ENCODE measurements at regions not wholly inside any gene's neighbourhood (a gene's known extent, or its start where the extent isn't known, plus 50 kb on each side); places are given as distances from the start of the nearest gene placed in this dataset.

DNA sequence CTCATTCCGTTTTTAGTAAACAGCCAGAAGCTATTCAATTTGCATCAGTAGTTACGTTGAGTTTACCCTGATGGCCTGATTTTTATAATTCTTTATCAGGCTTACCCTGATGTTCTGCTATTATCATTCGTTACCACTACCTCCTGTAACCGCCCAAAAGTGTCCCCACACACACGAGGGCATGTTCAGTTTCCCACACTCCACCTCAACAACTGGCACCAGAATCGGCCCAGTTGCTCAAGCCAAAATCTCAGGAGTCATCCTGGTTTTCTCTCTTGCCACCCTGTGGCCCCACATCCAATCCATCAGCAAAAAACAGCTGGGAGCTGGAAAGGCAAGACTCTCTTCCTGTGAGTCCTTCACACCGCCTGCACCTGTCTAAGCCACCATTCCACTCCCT lies 102.9 kb upstream of the RAB6C start:
- TF ChIP-seq CTCF (IDR thresholded peaks at IDR 0.05; ENCODE audit: insufficient read depth, low read length): no peak
- DNase-seq (ENCODE audit: low read depth): no peak
- H3K4me3 ChIP-seq (ENCODE audit: low read depth, low read length): peak overlapping the region; percentile 81

DNA sequence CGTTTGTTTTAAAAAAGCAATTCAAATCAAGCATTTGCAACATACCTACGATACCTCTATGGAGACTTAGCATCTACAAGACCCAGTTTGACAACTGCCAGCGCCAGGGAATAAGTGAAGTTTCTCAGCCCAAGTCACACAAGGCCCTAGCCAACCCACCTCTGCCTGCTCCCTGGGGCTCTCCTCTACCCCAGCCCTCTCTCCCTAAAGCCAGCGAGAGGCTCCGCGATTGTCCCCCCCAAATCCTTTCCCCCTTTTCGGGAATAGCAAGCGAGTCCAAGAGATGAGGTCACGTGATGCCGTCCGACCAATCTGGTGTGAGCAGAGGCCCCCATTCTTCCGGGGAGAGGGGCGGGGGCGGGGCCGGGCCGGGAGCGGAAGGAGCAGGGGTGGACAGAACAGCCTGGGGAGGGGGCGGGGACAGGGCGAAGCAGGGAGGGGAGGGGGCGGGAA lies 102.2 kb upstream of the RAB6C start:
- no peak for TF ChIP-seq CTCF (IDR thresholded peaks at IDR 0.05; ENCODE audit: insufficient read depth, low read length)
- peak overlapping the region; percentile 81 for H3K4me3 ChIP-seq (ENCODE audit: low read depth, low read length)
- DNase-seq (ENCODE audit: low read depth): peak; percentile 80

- no peak for TF ChIP-seq CTCF (IDR thresholded peaks at IDR 0.05; ENCODE audit: insufficient read depth, low read length)
- H3K4me3 ChIP-seq (ENCODE audit: low read depth, low read length): peak overlapping the region; percentile 57
- DNase-seq (ENCODE audit: low read depth): peak; percentile 49
Observed at GRCh38 chr2:129877795-129878775, 101.4 kb upstream of the RAB6C start.

GRCh38 chr2:129879614-129880180 lies 99.8 kb upstream of the RAB6C start:
- DNase-seq (ENCODE audit: low read depth): no peak
- TF ChIP-seq CTCF (IDR thresholded peaks at IDR 0.05; ENCODE audit: insufficient read depth, low read length): no peak
- H3K4me3 ChIP-seq (ENCODE audit: low read depth, low read length): no peak overlapping the region

DNA sequence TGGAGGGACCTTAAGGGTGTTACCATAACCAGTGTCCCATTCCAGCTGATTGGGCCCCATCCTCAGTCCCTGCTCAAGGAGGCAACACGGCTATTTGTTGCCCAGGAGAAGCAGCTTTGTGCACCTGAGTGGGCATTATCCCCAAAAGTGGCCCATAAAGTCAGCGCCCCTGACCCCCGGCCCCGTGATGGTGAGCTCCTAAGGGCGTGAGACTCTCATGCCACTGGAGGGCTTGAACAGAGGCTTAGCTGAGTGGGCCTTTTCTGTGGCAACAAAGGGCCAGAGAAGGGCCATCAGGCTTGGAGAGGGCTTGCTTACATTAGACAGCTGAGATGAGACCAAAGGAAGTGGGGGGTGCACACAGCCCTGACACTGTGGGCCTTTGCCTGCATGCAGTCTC lies 99.2 kb upstream of the RAB6C start:
- no peak for TF ChIP-seq CTCF (IDR thresholded peaks at IDR 0.05; ENCODE audit: insufficient read depth, low read length)
- no peak for DNase-seq (ENCODE audit: low read depth)
- no peak overlapping the region for H3K4me3 ChIP-seq (ENCODE audit: low read depth, low read length)

- no peak overlapping the region for H3K4me3 ChIP-seq (ENCODE audit: low read depth, low read length)
- no peak for DNase-seq (ENCODE audit: low read depth)
- TF ChIP-seq CTCF (IDR thresholded peaks at IDR 0.05; ENCODE audit: insufficient read depth, low read length): no peak
Observed at GRCh38 chr2:129880971-129881370, 98.5 kb upstream of the RAB6C start.

All from fibroblast of the aortic adventitia (primary cell).